Ovary (tissue), 7 donors: ENCODE measurements at regions not wholly inside any gene's neighbourhood (a gene's known extent, or its start where the extent isn't known, plus 50 kb on each side); places are given as distances from the start of the nearest gene placed in this dataset.

ENCODE experiments used
- DNase-seq, 5 donors: peaks; one replicate each; pipeline ENCODE4 v3.0.0-alpha.2; 2019 to 2020
- H3K27ac ChIP-seq, 2 donors: fragments of 200-600 bp; one replicate each; pipeline versions ENCODE4 v1.5.1 to v1.8.0; 2019 to 2022
- H3K27me3 ChIP-seq: fragments of 200-600 bp; one replicate; pipeline ENCODE4 v1.8.0; 2022
- H3K36me3 ChIP-seq: fragments of 200-600 bp; sonication (generic); one replicate; pipeline ENCODE4 v1.5.1; 2019
- H3K4me1 ChIP-seq: one replicate; pipeline ENCODE4 v1.8.1; 2013; ENCODE audit warnings: mild to moderate bottlenecking, moderate library complexity; ENCODE audit not compliant: insufficient read depth
- H3K4me3 ChIP-seq: fragments of 200-600 bp; sonication (generic); one replicate; pipeline ENCODE4 v1.5.1; 2017
- H3K9me3 ChIP-seq, 2 donors: fragments of 200-600 bp in 1 of 2; sonication (generic) in 1 of 2; one replicate each; pipeline versions ENCODE4 v1.5.1 to v1.8.1; 2013 to 2019; ENCODE audit warnings: mild to moderate bottlenecking in 1 of 2, moderate library complexity in 1 of 2
- CTCF ChIP-seq, 3 donors: fragments of 450-650 bp in 2 of 3; fragments of 200-600 bp in 1 of 3; IDR thresholded peaks; one replicate each; pipeline versions ENCODE4 v1.5.1 to v1.8.0; 2016 to 2022; ENCODE audit warnings: antibody characterized with exemption in 3 of 3, mild to moderate bottlenecking in 1 of 3
- EP300 ChIP-seq: sonication (generic); formaldehyde crosslinking; IDR thresholded peaks from one replicate; pipeline ENCODE4 v1.6.1; 2017; ENCODE audit warnings: antibody characterized with exemption
- POLR2A ChIP-seq: fragments of 450-650 bp; IDR thresholded peaks from one replicate; pipeline ENCODE4 v1.6.1; 2017; ENCODE audit warnings: antibody characterized with exemption, mild to moderate bottlenecking, moderate library complexity
- WGBS, 3 donors: extraction: QIAGEN DNeasy Blood & Tissue Kit in 1 of 3; methylation state at CpG; one replicate each; pipeline versions ENCODE4 v1.1.5 to v1.1.7; 2013 to 2017; 5-methylcytosine and 5-hydroxymethylcytosine counted together
- intact Hi-C, 4 donors: fragments of 100-400 bp; cut with DNase I; formaldehyde crosslinking; loops; one replicate each; pipeline versions ENCODE4 v1.11.0 to v1.15.1; 2022 to 2023
- donor health status: DM: no; HTN: no; CAD: no; lungs with moderate emphysema.
- donor health status: DM: no; HTN: no; CAD: no.
- donor health status: Bipolar disorder and iron deficiency.
- donor health status: DM: no; HTN: no; CAD: no.
- donor health status: DM: yes; HTN: yes; CAD: no.

GRCh38 chr1:60589916-60590315 lies 492.4 kb upstream of the NFIA start:
- no peaks in the 10 kb centered on the region for H3K9me3 ChIP-seq
- no peaks in the 10 kb centered on the region for H3K36me3 ChIP-seq
- no peak for DNase-seq
- no peak overlapping the region for H3K4me3 ChIP-seq
- H3K27ac ChIP-seq, result no peak overlapping the region
- intact Hi-C loops, result no loop called here
- no peaks in the 10 kb centered on the region for H3K4me1 ChIP-seq
- no peak for TF ChIP-seq CTCF (IDR thresholded peaks at IDR 0.05)
- no peak for TF ChIP-seq EP300
- no peak for TF ChIP-seq POLR2A
- H3K27me3 ChIP-seq, result no peaks in the 10 kb centered on the region

GRCh38 chr1:60589046-60589748 lies 493.2 kb upstream of the NFIA start:
- H3K27me3 ChIP-seq, result no peaks in the 10 kb centered on the region
- H3K36me3 ChIP-seq, result no peaks in the 10 kb centered on the region
- H3K27ac ChIP-seq, result no peak overlapping the region
- intact Hi-C loops, result no loop called here
- no peaks in the 10 kb centered on the region for H3K4me1 ChIP-seq
- no peak for DNase-seq
- no peaks in the 10 kb centered on the region for H3K9me3 ChIP-seq
- no peak overlapping the region for H3K4me3 ChIP-seq
- 62% methylated on average over 4 of the region's 4 CpGs for WGBS, 3 donors
- TF ChIP-seq EP300, result no peak
- no peak for TF ChIP-seq CTCF (IDR thresholded peaks at IDR 0.05)
- no peak for TF ChIP-seq POLR2A

DNA sequence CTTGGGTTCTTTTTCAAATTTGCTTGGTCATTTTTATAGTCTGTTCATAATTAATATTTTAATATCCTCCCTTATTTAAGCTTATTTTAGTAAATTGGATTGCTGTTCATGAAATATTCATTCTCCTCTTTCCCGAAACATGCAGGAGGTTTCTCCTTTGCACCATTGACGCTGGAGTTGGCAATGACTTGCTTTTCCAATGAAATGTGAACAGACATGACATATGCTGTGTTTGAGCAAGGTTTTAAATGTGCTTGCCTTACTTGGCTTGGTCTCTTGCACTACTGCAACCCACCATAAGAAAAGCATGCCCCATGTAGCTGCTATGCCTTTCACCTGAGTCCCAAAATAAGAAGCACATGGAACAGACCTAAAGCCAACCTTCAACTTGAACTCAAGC lies 498.0 kb upstream of the NFIA start:
- intact Hi-C loops, result no loop called here
- WGBS, 3 donors, result 37 to 44% (median 41%) methylated on average over 2 of the region's 2 CpGs
- no peaks in the 10 kb centered on the region for H3K9me3 ChIP-seq
- DNase-seq, result no peak
- TF ChIP-seq CTCF (IDR thresholded peaks at IDR 0.05) (no peak), EP300 (no peak), POLR2A (no peak)
- H3K27me3 ChIP-seq, result no peaks in the 10 kb centered on the region
- no peak overlapping the region for H3K27ac ChIP-seq
- H3K4me3 ChIP-seq, result no peak overlapping the region
- no peaks in the 10 kb centered on the region for H3K36me3 ChIP-seq
- H3K4me1 ChIP-seq, result no peaks in the 10 kb centered on the region

- Histone ChIP-seq H3K27me3 (no peaks in the 10 kb centered on the region), H3K4me3 (no peak overlapping the region), H3K36me3 (no peaks in the 10 kb centered on the region), H3K27ac (no peak overlapping the region), H3K9me3 (no peaks in the 10 kb centered on the region), H3K4me1 (no peaks in the 10 kb centered on the region)
- WGBS, 3 donors, result 98% methylated on average over 3 of the region's 3 CpGs
- intact Hi-C loops, result no loop called here
- no peak for TF ChIP-seq POLR2A
- no peak for TF ChIP-seq EP300
- no peak for TF ChIP-seq CTCF (IDR thresholded peaks at IDR 0.05)
- no peak for DNase-seq
Measured at GRCh38 chr1:60583696-60584095, 498.7 kb upstream of the NFIA start.
